ENCODE measurements at regions not wholly inside any gene's neighbourhood (a gene's known extent, or its start where the extent isn't known, plus 50 kb on each side); places are given as distances from the start of the nearest gene placed in this dataset.

GRCh38 chrX:45508454-45508853 is 307.8 kb upstream of the DIPK2B start:
- FAIRE-seq (peak; percentile 89), DNase-seq (ENCODE audit: low read depth, low spot score) (no peak)
- no peaks in the 10 kb centered on the region for H3K9me1 ChIP-seq (ENCODE audit: control insufficient read depth, extremely low read depth, insufficient read depth, low read length)
- H3K27ac ChIP-seq (ENCODE audit: control insufficient read depth, insufficient read depth, low read length), result no peak overlapping the region
- H3K4me2 ChIP-seq (ENCODE audit: control insufficient read depth, extremely low read depth, insufficient read depth, low read depth, low read length), result no peak overlapping the region
- H2AFZ ChIP-seq (ENCODE audit: control insufficient read depth, low read length), result no peak overlapping the region
- H4K20me1 ChIP-seq (ENCODE audit: control insufficient read depth, extremely low read depth, insufficient read depth, low read length), result no peaks in the 10 kb centered on the region
- peaks cover 39% of the 10 kb centered on the region for H3K4me1 ChIP-seq (ENCODE audit: control insufficient read depth, extremely low read depth, insufficient read depth, low read length)
- no peaks in the 10 kb centered on the region for H3K9me3 ChIP-seq (ENCODE audit: control insufficient read depth, low read depth, low read length)
- no peaks in the 10 kb centered on the region for H3K27me3 ChIP-seq (ENCODE audit: control insufficient read depth, extremely low read depth, insufficient read depth, low read length)
- no peaks in the 10 kb centered on the region for H3K79me2 ChIP-seq (ENCODE audit: control insufficient read depth, insufficient read depth, low read length)
- TF ChIP-seq EZH2 (IDR thresholded peaks at IDR 0.05; ENCODE audit: low read length) (no peak), CTCF (optimal IDR thresholded peaks at IDR 0.05 in 1 of 3, IDR thresholded peaks at IDR 0.05 in 1 of 3, conservative IDR thresholded peaks at IDR 0.05 in 1 of 3; ENCODE audit: extremely low read depth in 1 of 3, insufficient read depth in 2 of 3, low read length in 3 of 3) (no peak)
- no peak overlapping the region for H3K4me3 ChIP-seq (ENCODE audit: control insufficient read depth in 2 of 3, extremely low read depth in 1 of 3, insufficient read depth in 2 of 3, low read depth in 1 of 3, low read length in 3 of 3)
- dilution Hi-C loops (cut with MboI; ENCODE audit: extremely low pct_ligation_motif_present, low sequenced_read_pairs), result no loop called here
- H3K36me3 ChIP-seq (ENCODE audit: control insufficient read depth in 2 of 2, extremely low read depth in 1 of 2, insufficient read depth in 2 of 2, low read length in 2 of 2), result peaks cover 4 to 6% of the 10 kb centered on the region in 2 experiments
- H3K9ac ChIP-seq (ENCODE audit: control insufficient read depth, extremely low read depth, insufficient read depth, low read length), result no peak overlapping the region

GRCh38 chrX:45506149-45506730 is 305.6 kb upstream of the DIPK2B start:
- H3K36me3 ChIP-seq (ENCODE audit: control insufficient read depth in 2 of 2, extremely low read depth in 1 of 2, insufficient read depth in 2 of 2, low read length in 2 of 2), result peaks cover 2% of the 10 kb centered on the region in 2 experiments
- no peaks in the 10 kb centered on the region for H3K9me1 ChIP-seq (ENCODE audit: control insufficient read depth, extremely low read depth, insufficient read depth, low read length)
- H3K79me2 ChIP-seq (ENCODE audit: control insufficient read depth, insufficient read depth, low read length), result no peaks in the 10 kb centered on the region
- no peaks in the 10 kb centered on the region for H3K27me3 ChIP-seq (ENCODE audit: control insufficient read depth, extremely low read depth, insufficient read depth, low read length)
- peak overlapping the region; percentile 46 for H3K4me2 ChIP-seq (ENCODE audit: control insufficient read depth, extremely low read depth, insufficient read depth, low read depth, low read length)
- H4K20me1 ChIP-seq (ENCODE audit: control insufficient read depth, extremely low read depth, insufficient read depth, low read length), result no peaks in the 10 kb centered on the region
- H3K9me3 ChIP-seq (ENCODE audit: control insufficient read depth, low read depth, low read length), result no peaks in the 10 kb centered on the region
- no peak for TF ChIP-seq CTCF (optimal IDR thresholded peaks at IDR 0.05 in 1 of 3, IDR thresholded peaks at IDR 0.05 in 1 of 3, conservative IDR thresholded peaks at IDR 0.05 in 1 of 3; ENCODE audit: extremely low read depth in 1 of 3, insufficient read depth in 2 of 3, low read length in 3 of 3)
- no peak for TF ChIP-seq EZH2 (IDR thresholded peaks at IDR 0.05; ENCODE audit: low read length)
- DNase-seq (ENCODE audit: low read depth, low spot score) (no peak), FAIRE-seq (peak; percentile 17)
- H2AFZ ChIP-seq (ENCODE audit: control insufficient read depth, low read length), result no peak overlapping the region
- dilution Hi-C loops (cut with MboI; ENCODE audit: extremely low pct_ligation_motif_present, low sequenced_read_pairs), result no loop called here
- peak overlapping the region; percentile 70 for H3K9ac ChIP-seq (ENCODE audit: control insufficient read depth, extremely low read depth, insufficient read depth, low read length)
- peak overlapping the region in 2 of 3 experiments; percentile 43 to 58 for H3K4me3 ChIP-seq (ENCODE audit: control insufficient read depth in 2 of 3, extremely low read depth in 1 of 3, insufficient read depth in 2 of 3, low read depth in 1 of 3, low read length in 3 of 3)
- peaks cover 35% of the 10 kb centered on the region for H3K4me1 ChIP-seq (ENCODE audit: control insufficient read depth, extremely low read depth, insufficient read depth, low read length)
- H3K27ac ChIP-seq (ENCODE audit: control insufficient read depth, insufficient read depth, low read length), result peak overlapping the region; percentile 85
